ENCODE measurements at regions not wholly inside any gene's neighbourhood (a gene's known extent, or its start where the extent isn't known, plus 50 kb on each side); places are given as distances from the start of the nearest gene placed in this dataset.
"Not testable (repeated sequence)": the region's sequence is repeated elsewhere in the genome, so short reads cannot be mapped to it uniquely, and the experiment has no call there.

DNA sequence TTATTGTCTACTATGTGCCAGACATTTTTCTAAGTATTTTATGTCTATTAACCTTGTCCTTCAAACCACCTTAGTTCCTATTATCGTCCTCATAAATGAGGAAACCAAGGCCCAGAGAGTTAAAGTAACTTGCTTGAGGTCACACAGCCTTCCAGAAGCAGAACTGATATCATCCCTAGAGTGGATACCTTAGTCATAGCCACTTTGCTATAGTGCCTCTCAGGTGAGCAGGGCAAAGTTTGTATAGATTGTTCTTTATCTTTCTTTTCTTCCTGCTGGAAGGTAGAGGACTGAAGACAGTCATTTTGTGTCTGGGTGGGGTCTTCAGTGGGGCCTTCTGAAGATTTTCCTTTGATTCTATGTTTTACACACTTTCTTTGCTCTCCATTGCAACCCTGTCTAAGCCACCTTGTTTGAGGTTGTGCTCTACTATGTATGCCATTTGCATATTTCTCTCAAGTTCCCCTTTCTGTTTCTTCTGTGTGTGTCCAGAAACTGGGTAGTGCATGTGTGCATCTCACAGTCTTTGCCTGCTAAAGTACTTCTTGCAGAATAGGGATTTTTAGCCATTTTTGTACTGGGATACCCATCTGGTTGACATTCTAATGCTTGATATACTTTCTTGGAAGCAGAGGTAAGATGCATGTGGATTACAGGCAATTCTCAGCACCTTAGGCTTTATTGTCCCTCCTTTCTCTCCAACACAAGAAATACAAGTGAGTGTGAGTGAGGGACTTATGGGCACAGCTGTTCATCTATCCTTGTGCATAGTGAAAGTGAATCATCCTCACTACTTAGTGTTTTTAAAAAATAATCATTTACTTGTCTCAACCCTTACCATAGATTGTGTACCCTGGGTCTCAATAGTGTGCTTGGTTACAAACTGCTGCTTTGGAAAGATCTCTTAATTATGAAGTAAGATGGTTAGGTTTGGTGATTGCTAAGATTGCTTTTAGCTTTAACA lies 207.6 kb upstream of the HMCN1 start:
- DNase-seq (no peak), ATAC-seq (ENCODE audit: low FRiP score) (no peak)
- intact Hi-C loops (cut with DNase I), result no loop called here
- 92 to 93% methylated on average over 1 of the region's 1 CpG for WGBS, 2 donors
- H3K27me3 ChIP-seq (ENCODE audit: control insufficient read depth in 1 of 2, insufficient read depth in 2 of 2, low read length in 1 of 2), result no peaks in the 10 kb centered on the region
- H3K4me1 ChIP-seq (ENCODE audit: control insufficient read depth in 1 of 2, insufficient read depth in 2 of 2, low read length in 2 of 2), result peaks cover 0 to 2% of the 10 kb centered on the region in 2 donors
- H3K4me3 ChIP-seq (ENCODE audit: low read length in 2 of 2), result no peak overlapping the region
- no peaks in the 10 kb centered on the region for H3K9me3 ChIP-seq (ENCODE audit: control insufficient read depth, low read length)
- no peaks in the 10 kb centered on the region for H3K36me3 ChIP-seq (ENCODE audit: control insufficient read depth in 1 of 2, insufficient read depth in 2 of 2, low read length in 1 of 2)
- no peak overlapping the region for H3K27ac ChIP-seq (ENCODE audit: low read depth in 1 of 2, low read length in 2 of 2)

DNA sequence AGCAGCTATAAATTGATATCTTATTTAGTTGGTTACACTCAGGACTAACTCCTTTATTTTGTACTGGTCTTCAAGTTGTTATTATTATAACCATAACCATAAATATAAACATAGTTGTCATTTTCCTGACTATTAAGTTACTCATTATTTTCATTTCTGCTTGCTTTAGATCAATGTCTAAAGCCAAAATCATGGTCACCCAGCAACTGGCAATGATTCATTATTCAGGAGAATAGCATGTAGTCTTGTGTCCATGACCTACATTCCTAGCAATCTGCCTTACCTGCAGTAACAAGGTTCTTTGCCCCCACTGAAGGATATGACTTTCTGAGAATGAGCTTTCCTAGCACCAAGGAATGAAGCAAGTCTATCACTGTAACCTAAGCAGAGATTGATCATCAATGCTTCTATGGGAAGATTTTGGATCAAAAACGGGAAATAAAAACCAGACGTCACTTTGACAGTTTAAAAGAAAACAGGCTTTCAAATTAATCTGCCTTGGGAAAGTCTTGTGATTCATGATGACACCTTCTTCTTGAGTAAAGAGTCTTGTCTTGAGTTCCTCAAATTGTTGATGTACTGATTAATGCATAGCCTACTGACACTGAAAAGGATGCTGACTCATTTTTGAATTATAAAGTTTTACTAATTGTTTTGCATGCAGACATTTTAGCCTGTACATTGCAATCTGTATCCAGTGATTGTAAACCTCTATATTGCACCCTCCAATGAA lies 203.3 kb upstream of the IVNS1ABP start:
- Histone ChIP-seq H3K27ac (ENCODE audit: low read depth in 1 of 2, low read length in 2 of 2) (no peak overlapping the region), H3K4me3 (ENCODE audit: low read length in 2 of 2) (no peak overlapping the region), H3K27me3 (ENCODE audit: control insufficient read depth in 1 of 2, insufficient read depth in 2 of 2, low read length in 1 of 2) (no peaks in the 10 kb centered on the region), H3K9me3 (ENCODE audit: control insufficient read depth, low read length) (peaks cover 1% of the 10 kb centered on the region), H3K36me3 (ENCODE audit: control insufficient read depth in 1 of 2, insufficient read depth in 2 of 2, low read length in 1 of 2) (no peaks in the 10 kb centered on the region), H3K4me1 (ENCODE audit: control insufficient read depth in 1 of 2, insufficient read depth in 2 of 2, low read length in 2 of 2) (no peaks in the 10 kb centered on the region)
- no peak for DNase-seq
- ATAC-seq (ENCODE audit: low FRiP score), result no peak
- intact Hi-C loops (cut with DNase I), result no loop called here
- WGBS, 2 donors, result 71 to 75% methylated on average over 2 of the region's 2 CpGs

DNA sequence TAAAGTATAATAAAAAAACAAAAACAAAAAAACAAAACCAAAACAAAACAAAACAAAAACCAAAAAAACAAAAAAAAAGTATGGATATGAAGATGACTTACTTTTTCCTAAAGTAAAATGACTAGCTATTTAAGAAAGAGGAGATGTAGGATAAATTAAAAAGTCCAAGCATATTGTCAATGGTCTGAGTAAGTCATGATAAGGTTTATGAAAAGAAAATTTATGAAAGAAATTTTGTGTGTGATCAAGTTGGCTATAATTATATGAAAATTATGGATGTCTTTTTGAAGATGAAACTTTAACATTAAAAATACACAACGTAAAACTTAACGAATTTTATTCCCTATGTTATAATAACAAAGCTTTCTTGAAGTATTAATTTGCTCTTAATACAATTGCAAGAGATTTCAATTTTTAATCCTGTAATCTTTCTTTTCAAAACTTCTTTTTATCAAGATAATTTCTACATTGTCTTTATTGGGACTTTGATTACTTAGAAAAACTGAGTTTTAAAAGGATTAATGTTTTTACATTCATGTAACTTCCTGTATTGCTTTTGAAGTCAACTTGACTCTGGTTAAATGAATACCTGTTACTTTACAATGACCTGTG lies 200.9 kb upstream of the IVNS1ABP start:
- WGBS, 2 donors, result 73 to 74% methylated on average over 2 of the region's 2 CpGs
- no peak for DNase-seq
- intact Hi-C loops (cut with DNase I), result no loop called here
- H3K4me3 ChIP-seq (ENCODE audit: low read length in 2 of 2), result no peak overlapping the region
- no peak overlapping the region for H3K27ac ChIP-seq (ENCODE audit: low read depth in 1 of 2, low read length in 2 of 2)
- no peaks in the 10 kb centered on the region for H3K36me3 ChIP-seq (ENCODE audit: control insufficient read depth in 1 of 2, insufficient read depth in 2 of 2, low read length in 1 of 2)
- no peak for ATAC-seq (ENCODE audit: low FRiP score)
- peaks cover 1% of the 10 kb centered on the region for H3K9me3 ChIP-seq (ENCODE audit: control insufficient read depth, low read length)
- no peaks in the 10 kb centered on the region for H3K4me1 ChIP-seq (ENCODE audit: control insufficient read depth in 1 of 2, insufficient read depth in 2 of 2, low read length in 2 of 2)
- no peaks in the 10 kb centered on the region for H3K27me3 ChIP-seq (ENCODE audit: control insufficient read depth in 1 of 2, insufficient read depth in 2 of 2, low read length in 1 of 2)

DNA sequence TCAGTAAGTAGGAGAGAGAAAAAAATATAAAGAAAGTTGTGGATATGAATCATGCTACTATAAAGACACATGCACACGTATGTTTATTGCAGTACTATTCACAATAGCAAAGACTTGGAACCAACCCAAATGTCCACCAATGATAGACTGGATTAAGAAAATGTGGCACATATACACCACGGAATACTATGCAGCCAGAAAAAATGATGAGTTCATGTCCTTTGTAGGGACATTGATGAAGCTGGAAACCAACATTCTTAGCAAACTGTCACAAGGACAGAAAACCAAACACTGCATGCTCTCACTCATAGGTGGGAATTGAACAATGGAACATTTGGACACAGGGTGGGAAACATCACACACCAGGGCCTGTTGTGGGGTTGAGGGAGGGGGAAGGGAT lies 200.3 kb upstream of the IVNS1ABP start:
- H3K9me3 ChIP-seq (ENCODE audit: control insufficient read depth, low read length); H3K36me3 ChIP-seq (ENCODE audit: control insufficient read depth in 1 of 2, insufficient read depth in 2 of 2, low read length in 1 of 2); ATAC-seq (ENCODE audit: low FRiP score); DNase-seq; H3K27me3 ChIP-seq (ENCODE audit: control insufficient read depth in 1 of 2, insufficient read depth in 2 of 2, low read length in 1 of 2); H3K4me1 ChIP-seq (ENCODE audit: control insufficient read depth in 1 of 2, insufficient read depth in 2 of 2, low read length in 2 of 2); intact Hi-C loops (cut with DNase I); H3K27ac ChIP-seq (ENCODE audit: low read depth in 1 of 2, low read length in 2 of 2); H3K4me3 ChIP-seq (ENCODE audit: low read length in 2 of 2): not testable (repeated sequence)
- WGBS, 2 donors, result 87 to 90% methylated on average over 2 of the region's 2 CpGs

DNA sequence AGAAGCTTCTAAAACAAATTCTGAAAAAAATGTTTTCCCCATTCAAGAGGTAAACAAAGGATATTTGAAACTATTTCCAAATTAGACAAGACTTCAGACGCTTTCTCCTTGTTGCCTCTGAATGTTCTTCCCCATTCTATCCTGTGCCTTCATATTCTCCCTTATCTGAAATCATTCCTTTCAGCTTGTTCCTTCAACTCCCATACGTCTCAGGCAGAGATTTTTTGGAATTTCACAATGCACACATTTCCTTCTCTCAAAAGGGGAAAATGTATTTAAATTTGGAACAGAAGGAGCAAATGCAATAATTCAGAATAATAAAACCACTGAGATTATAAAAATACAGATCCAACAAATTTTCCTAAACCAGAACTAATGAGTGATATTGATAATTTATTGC lies 198.7 kb upstream of the IVNS1ABP start:
- ATAC-seq (ENCODE audit: low FRiP score) (no peak), DNase-seq (no peak)
- intact Hi-C loops (cut with DNase I), result no loop called here
- Histone ChIP-seq H3K9me3 (ENCODE audit: control insufficient read depth, low read length) (peaks cover 1% of the 10 kb centered on the region), H3K4me3 (ENCODE audit: low read length in 2 of 2) (no peak overlapping the region), H3K27me3 (ENCODE audit: control insufficient read depth in 1 of 2, insufficient read depth in 2 of 2, low read length in 1 of 2) (no peaks in the 10 kb centered on the region), H3K4me1 (ENCODE audit: control insufficient read depth in 1 of 2, insufficient read depth in 2 of 2, low read length in 2 of 2) (no peaks in the 10 kb centered on the region), H3K27ac (ENCODE audit: low read depth in 1 of 2, low read length in 2 of 2) (no peak overlapping the region), H3K36me3 (ENCODE audit: control insufficient read depth in 1 of 2, insufficient read depth in 2 of 2, low read length in 1 of 2) (no peaks in the 10 kb centered on the region)
- 65 to 77% methylated on average over 2 of the region's 2 CpGs for WGBS, 2 donors

DNA sequence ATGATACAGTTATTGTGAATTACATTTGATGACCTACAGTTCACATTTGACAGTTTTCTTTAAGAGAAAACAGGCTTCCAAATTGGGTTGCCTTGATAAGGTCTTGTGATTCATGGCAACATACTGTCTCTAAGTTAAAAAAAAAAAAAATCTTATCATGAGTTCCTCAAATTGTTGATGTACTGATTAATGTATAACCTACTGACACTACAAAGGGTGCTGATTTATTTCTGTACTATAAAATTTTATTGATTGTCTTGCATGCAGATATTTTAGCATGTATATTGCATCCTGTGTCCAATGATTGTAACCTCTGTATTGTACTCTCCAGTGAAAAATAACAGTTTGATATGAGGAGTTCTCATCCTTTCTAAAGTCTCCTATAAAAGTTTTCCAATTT lies 197.3 kb upstream of the IVNS1ABP start:
- no peak overlapping the region for H3K4me3 ChIP-seq (ENCODE audit: low read length in 2 of 2)
- ATAC-seq (ENCODE audit: low FRiP score) (no peak), DNase-seq (no peak)

DNA sequence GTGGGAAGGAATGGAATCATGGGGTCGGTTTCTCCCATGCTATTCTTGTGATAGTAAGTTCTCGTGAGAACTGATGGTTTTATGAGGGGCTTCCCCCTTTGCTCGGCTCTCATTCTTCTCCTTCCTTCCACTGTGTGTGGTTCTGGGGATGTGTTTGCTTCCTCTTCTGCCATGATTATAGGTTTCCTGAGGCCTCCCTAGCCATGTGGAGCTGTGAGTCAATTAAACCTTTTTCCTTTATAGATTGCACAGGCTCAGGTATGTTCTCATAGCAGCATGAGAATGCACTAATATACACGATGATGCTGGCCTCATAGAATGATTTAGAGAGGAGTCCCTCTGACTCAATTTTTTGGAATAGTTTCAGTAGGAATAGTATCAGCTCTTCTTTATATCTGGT lies 195.4 kb upstream of the IVNS1ABP start:
- H3K4me1 ChIP-seq (ENCODE audit: control insufficient read depth in 1 of 2, insufficient read depth in 2 of 2, low read length in 2 of 2), result no peaks in the 10 kb centered on the region
- no peak overlapping the region for H3K27ac ChIP-seq (ENCODE audit: low read depth in 1 of 2, low read length in 2 of 2)
- DNase-seq (no peak), ATAC-seq (ENCODE audit: low FRiP score) (no peak)
- H3K9me3 ChIP-seq (ENCODE audit: control insufficient read depth, low read length), result peaks cover under 1% of the 10 kb centered on the region
- H3K36me3 ChIP-seq (ENCODE audit: control insufficient read depth in 1 of 2, insufficient read depth in 2 of 2, low read length in 1 of 2), result no peaks in the 10 kb centered on the region
- 65 to 79% methylated on average over 4 of the region's 4 CpGs for WGBS, 2 donors
- no peaks in the 10 kb centered on the region for H3K27me3 ChIP-seq (ENCODE audit: control insufficient read depth in 1 of 2, insufficient read depth in 2 of 2, low read length in 1 of 2)
- no peak overlapping the region for H3K4me3 ChIP-seq (ENCODE audit: low read length in 2 of 2)
- intact Hi-C loops (cut with DNase I), result no loop called here

More for the DNA sequence above, 197.3 kb upstream of the IVNS1ABP start:
- no peaks in the 10 kb centered on the region for H3K4me1 ChIP-seq (ENCODE audit: control insufficient read depth in 1 of 2, insufficient read depth in 2 of 2, low read length in 2 of 2)
- peaks cover 1% of the 10 kb centered on the region for H3K9me3 ChIP-seq (ENCODE audit: control insufficient read depth, low read length)
- no peak overlapping the region for H3K27ac ChIP-seq (ENCODE audit: low read depth in 1 of 2, low read length in 2 of 2)
- H3K36me3 ChIP-seq (ENCODE audit: control insufficient read depth in 1 of 2, insufficient read depth in 2 of 2, low read length in 1 of 2), result no peaks in the 10 kb centered on the region
- intact Hi-C loops (cut with DNase I), result no loop called here
- H3K27me3 ChIP-seq (ENCODE audit: control insufficient read depth in 1 of 2, insufficient read depth in 2 of 2, low read length in 1 of 2), result no peaks in the 10 kb centered on the region

DNA sequence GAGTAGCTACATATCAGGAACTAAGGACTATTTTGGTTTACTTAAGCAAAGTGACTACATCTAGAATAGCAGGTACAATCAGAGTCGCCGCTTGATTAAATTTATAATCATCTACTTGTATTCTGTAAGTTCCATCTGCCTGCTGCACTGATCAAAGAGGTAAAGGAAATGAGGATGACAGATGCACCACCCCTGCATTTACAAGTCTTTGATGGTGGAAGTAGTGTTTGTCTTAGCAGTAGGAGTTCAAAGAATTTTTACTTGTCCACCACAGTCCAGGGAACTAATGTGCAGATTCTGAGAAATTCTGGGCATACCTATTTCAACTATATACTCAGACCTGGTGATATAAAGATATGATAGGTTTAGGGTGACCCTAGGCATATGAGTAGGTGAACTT lies 184.1 kb upstream of the IVNS1ABP start:
- Histone ChIP-seq H3K36me3 (ENCODE audit: control insufficient read depth in 1 of 2, insufficient read depth in 2 of 2, low read length in 1 of 2) (no peaks in the 10 kb centered on the region), H3K4me3 (ENCODE audit: low read length in 2 of 2) (no peak overlapping the region), H3K9me3 (ENCODE audit: control insufficient read depth, low read length) (no peaks in the 10 kb centered on the region), H3K4me1 (ENCODE audit: control insufficient read depth in 1 of 2, insufficient read depth in 2 of 2, low read length in 2 of 2) (no peaks in the 10 kb centered on the region), H3K27me3 (ENCODE audit: control insufficient read depth in 1 of 2, insufficient read depth in 2 of 2, low read length in 1 of 2) (no peaks in the 10 kb centered on the region), H3K27ac (ENCODE audit: low read depth in 1 of 2, low read length in 2 of 2) (no peak overlapping the region)
- intact Hi-C loops (cut with DNase I), result loop anchor here in 1 of 2 donors (10.0 kb wide), 1 partner anchor 64 kb away; no protein-coding TSS in a partner anchor
- DNase-seq (no peak), ATAC-seq (ENCODE audit: low FRiP score) (no peak)
- 92 to 95% methylated on average over 2 of the region's 2 CpGs for WGBS, 2 donors

Data from aorta (tissue), 5 donors.